NB4 (cell line): ENCODE measurements at regions not wholly inside any gene's neighbourhood (a gene's known extent, or its start where the extent isn't known, plus 50 kb on each side); places are given as distances from the start of the nearest gene placed in this dataset.

Source experiments
- DNase-seq: peaks from one replicate; pipeline ENCODE4 v3.0.0; 2010; ENCODE audit warnings: low read depth
- H3K4me3 ChIP-seq: one replicate; pipeline ENCODE4 v1.5.1; 2011; ENCODE audit warnings: mild to moderate bottlenecking, low read depth, low read length, moderate library complexity
- MYC ChIP-seq: IDR thresholded peaks from 2 replicates; pipeline ENCODE4 v1.6.1; 2011; ENCODE audit warnings: low read depth, low read length
- POLR2A ChIP-seq: IDR thresholded peaks from 2 replicates; pipeline ENCODE4 v1.6.1; 2011; ENCODE audit warnings: mild to moderate bottlenecking; ENCODE audit not compliant: insufficient read length; ENCODE audit errors: extremely low read depth
- TF ChIP-seq, protein P1 (sequence below): IDR thresholded peaks from 2 replicates; pipeline ENCODE4 v1.6.1; 2011; ENCODE audit warnings: low read depth, low read length
- TF ChIP-seq, protein P2 (sequence below): IDR thresholded peaks from one replicate; pipeline ENCODE4 v1.5.1; 2012; ENCODE audit warnings: low read depth, low read length

DNA sequence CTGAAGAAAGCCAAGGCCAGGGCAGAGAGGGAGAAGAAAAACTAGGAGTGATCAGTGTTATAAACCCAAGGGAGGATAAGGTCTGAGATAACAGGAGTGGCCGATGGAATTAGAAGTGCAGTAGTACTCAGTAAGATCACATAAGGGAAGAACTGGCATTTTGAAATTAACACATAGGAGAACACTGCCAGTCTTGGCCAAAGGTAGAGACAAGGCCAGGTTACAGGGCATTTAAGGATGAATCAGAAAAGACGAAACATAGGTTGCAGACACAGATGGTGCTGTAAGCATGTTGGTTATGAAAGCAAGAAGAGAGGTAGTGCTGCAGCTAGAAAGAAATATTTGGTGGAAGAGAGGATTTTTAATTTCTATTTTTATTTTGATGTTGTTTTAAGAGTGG lies 278.9 kb upstream of the SNX7 start:
- no peak for DNase-seq
- no peak overlapping the region for H3K4me3 ChIP-seq
- TF ChIP-seq, protein P1, sequence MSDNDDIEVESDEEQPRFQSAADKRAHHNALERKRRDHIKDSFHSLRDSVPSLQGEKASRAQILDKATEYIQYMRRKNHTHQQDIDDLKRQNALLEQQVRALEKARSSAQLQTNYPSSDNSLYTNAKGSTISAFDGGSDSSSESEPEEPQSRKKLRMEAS = no peak
- TF ChIP-seq MYC (no peak), POLR2A (no peak)
- TF ChIP-seq, protein P2, sequence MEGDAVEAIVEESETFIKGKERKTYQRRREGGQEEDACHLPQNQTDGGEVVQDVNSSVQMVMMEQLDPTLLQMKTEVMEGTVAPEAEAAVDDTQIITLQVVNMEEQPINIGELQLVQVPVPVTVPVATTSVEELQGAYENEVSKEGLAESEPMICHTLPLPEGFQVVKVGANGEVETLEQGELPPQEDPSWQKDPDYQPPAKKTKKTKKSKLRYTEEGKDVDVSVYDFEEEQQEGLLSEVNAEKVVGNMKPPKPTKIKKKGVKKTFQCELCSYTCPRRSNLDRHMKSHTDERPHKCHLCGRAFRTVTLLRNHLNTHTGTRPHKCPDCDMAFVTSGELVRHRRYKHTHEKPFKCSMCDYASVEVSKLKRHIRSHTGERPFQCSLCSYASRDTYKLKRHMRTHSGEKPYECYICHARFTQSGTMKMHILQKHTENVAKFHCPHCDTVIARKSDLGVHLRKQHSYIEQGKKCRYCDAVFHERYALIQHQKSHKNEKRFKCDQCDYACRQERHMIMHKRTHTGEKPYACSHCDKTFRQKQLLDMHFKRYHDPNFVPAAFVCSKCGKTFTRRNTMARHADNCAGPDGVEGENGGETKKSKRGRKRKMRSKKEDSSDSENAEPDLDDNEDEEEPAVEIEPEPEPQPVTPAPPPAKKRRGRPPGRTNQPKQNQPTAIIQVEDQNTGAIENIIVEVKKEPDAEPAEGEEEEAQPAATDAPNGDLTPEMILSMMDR = no peak

DNA sequence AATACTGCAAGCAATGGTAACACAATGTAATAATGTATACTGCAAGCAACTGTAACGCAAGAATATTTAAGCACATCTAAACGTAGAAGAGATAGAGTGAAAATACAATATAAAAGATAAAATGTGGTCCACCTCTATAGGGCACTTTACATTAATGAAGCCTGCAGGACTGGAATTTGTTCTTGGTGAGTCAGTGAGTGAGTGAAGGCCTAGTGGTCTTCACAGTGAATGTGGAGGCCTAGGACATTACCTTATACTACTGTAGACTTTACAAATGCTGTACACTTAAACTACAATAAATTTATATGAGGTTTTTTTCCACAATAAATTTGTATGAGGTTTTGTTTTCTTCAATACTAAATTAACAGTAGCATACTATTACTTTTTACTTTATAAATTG lies 287.4 kb upstream of the SNX7 start:
- TF ChIP-seq, protein P1 = no peak
- no peak for TF ChIP-seq POLR2A
- TF ChIP-seq MYC = no peak
- TF ChIP-seq, protein P2 = no peak

DNA sequence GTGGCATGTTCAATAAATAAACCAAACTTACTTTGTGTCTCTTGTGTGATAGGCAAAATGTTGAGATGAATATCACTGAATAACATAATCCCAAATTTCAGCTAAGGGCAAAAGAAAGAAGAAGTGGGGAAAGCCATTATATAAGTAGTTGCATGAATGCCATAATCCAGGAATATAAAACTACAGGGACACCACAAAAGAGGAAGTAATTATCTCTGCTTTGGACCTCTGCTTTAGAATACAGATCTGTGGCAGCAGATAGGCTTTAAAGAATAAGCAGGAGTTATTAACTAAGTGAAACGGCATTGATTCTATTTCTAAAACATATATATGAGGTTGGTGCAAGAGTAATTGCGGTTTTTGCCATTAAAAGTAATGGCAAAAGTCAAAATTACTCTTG lies 288.5 kb upstream of the SNX7 start:
- TF ChIP-seq POLR2A (no peak), MYC (no peak)
- TF ChIP-seq, protein P2 = no peak
- TF ChIP-seq, protein P1 = no peak
- DNase-seq = peak; percentile 48
- no peak overlapping the region for H3K4me3 ChIP-seq

More for the DNA sequence above, 287.4 kb upstream of the SNX7 start:
- no peak overlapping the region for H3K4me3 ChIP-seq
- no peak for DNase-seq

DNA sequence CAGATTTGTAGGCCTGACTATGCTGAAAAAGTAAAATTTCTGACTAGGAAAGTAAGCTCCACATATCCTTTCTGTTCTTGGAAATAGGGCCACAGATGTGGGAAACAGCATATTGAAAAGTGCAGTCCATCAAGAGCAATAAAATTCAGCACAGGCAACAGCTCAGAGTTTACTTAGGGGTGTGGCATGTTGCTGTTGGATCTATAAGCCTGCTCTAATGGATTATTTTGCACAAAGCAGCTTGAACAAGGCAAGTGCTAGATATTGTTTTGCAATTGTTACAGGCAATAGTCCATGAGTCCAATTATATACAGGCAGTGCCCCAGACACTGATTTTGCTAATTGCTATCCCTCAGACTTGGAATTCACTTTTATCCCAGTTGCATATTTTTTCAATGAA lies 289.8 kb upstream of the SNX7 start:
- TF ChIP-seq, protein P2 = no peak
- TF ChIP-seq, protein P1 = no peak
- TF ChIP-seq MYC (no peak), POLR2A (no peak)
- no peak for DNase-seq
- no peak overlapping the region for H3K4me3 ChIP-seq

DNA sequence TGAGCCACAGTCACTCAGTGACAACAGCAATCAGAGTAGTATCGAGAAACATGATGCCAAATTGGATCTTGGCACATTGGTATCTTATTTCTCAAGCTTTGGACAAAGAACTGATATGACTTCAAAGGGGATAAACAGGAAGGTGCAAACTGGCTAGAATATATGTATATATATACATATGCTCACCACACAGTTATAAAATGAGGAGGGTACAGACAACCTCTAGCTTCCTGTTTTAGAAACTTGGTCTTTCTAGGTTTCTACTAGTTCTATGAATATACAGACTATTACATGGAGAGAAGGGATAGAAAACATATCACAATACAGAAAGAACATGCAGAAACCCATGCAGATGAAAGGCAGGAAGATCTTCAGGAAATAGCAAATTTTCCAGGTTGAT lies 292.1 kb upstream of the SNX7 start:
- DNase-seq = peak; percentile 3
- H3K4me3 ChIP-seq = no peak overlapping the region
- TF ChIP-seq, protein P2 = no peak
- no peak for TF ChIP-seq MYC
- TF ChIP-seq POLR2A = no peak
- TF ChIP-seq, protein P1 = no peak

DNA sequence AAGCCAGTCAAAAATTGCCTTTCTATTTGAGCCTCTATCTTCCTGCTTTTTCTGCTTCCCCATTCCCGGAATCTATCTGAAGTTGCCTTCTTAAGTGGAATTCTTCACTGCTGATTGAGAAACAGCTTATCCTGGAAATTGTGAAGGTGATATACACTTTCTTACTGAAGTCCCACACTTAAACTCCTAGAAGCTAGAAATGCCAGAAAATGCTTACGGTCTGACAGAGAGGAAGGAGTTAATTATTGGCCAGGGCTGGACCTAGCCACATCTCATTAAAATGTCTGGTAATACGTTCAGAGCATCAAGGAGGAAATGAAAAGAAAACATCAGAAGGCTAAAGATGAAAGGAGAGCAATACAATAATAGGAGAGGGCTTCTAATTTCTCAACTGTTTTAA lies 292.5 kb upstream of the SNX7 start:
- no peak for DNase-seq
- TF ChIP-seq MYC (no peak), POLR2A (no peak)
- TF ChIP-seq, protein P2 = no peak
- TF ChIP-seq, protein P1 = no peak
- no peak overlapping the region for H3K4me3 ChIP-seq
